ENCODE measurements at regions not wholly inside any gene's neighbourhood (a gene's known extent, or its start where the extent isn't known, plus 50 kb on each side); places are given as distances from the start of the nearest gene placed in this dataset.

DNA sequence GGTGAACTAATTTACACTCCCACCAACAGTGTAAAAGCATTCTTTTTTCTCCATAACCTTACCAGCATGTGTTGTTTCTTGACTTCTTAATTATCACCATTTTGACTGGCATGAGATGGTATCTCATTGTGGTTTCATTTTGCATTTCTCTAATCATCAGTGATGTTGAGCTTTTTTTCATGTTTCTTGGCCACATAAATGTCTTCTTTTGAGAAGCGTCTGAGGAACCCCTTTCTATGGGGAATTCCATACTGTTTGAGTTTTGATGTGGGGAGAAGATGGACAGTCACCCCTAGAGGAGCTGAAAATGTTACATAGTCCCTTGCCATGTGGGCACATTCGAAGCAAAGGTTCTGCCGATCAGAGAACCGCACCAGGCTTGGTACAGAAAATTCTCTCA lies 207.0 kb upstream of the SLC30A5 start:
- ChIA-PET POLR2A (no interaction called here), CTCF (no interaction called here)
- Histone ChIP-seq H3K9me3 (ENCODE audit: control insufficient read depth, insufficient read depth, low read depth, low read length) (no peaks in the 10 kb centered on the region), H3K36me3 (ENCODE audit: control insufficient read depth, insufficient read depth, low read length) (no peaks in the 10 kb centered on the region), H3K27ac (ENCODE audit: low read length) (no peak overlapping the region), H3K27me3 (ENCODE audit: control insufficient read depth, insufficient read depth, low read length) (no peaks in the 10 kb centered on the region), H3K4me3 (ENCODE audit: low read depth in 2 of 2, low read length in 2 of 2) (no peak overlapping the region), H3K4me1 (ENCODE audit: control insufficient read depth, insufficient read depth, low read length) (no peaks in the 10 kb centered on the region)
- DNase-seq (ENCODE audit: low read depth, low spot score) (no peak), ATAC-seq (no peak)
- intact Hi-C loops (cut with micrococcal nuclease; ENCODE audit: unreplicated experiment) (no loop called here), in situ Hi-C loops (cut with HindIII; ENCODE audit: low pct_unique_long_range_greater_than_20kb, low sequenced_read_pairs) (no loop called here)
- TF ChIP-seq POLR2AphosphoS5 (IDR thresholded peaks at IDR 0.05; ENCODE audit: low read depth, low read length) (no peak), TCF7L2 (IDR thresholded peaks at IDR 0.05; ENCODE audit: low read depth, low read length) (no peak), SIN3A (IDR thresholded peaks at IDR 0.05; ENCODE audit: borderline replicate concordance, insufficient read depth, low read depth, low read length) (no peak)
- TF ChIP-seq, protein P1, sequence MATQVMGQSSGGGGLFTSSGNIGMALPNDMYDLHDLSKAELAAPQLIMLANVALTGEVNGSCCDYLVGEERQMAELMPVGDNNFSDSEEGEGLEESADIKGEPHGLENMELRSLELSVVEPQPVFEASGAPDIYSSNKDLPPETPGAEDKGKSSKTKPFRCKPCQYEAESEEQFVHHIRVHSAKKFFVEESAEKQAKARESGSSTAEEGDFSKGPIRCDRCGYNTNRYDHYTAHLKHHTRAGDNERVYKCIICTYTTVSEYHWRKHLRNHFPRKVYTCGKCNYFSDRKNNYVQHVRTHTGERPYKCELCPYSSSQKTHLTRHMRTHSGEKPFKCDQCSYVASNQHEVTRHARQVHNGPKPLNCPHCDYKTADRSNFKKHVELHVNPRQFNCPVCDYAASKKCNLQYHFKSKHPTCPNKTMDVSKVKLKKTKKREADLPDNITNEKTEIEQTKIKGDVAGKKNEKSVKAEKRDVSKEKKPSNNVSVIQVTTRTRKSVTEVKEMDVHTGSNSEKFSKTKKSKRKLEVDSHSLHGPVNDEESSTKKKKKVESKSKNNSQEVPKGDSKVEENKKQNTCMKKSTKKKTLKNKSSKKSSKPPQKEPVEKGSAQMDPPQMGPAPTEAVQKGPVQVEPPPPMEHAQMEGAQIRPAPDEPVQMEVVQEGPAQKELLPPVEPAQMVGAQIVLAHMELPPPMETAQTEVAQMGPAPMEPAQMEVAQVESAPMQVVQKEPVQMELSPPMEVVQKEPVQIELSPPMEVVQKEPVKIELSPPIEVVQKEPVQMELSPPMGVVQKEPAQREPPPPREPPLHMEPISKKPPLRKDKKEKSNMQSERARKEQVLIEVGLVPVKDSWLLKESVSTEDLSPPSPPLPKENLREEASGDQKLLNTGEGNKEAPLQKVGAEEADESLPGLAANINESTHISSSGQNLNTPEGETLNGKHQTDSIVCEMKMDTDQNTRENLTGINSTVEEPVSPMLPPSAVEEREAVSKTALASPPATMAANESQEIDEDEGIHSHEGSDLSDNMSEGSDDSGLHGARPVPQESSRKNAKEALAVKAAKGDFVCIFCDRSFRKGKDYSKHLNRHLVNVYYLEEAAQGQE (IDR thresholded peaks at IDR 0.05; ENCODE audit: insufficient read depth in 1 of 2, low read depth in 2 of 2, low read length in 1 of 2), result no peak
- TF ChIP-seq, protein P2, sequence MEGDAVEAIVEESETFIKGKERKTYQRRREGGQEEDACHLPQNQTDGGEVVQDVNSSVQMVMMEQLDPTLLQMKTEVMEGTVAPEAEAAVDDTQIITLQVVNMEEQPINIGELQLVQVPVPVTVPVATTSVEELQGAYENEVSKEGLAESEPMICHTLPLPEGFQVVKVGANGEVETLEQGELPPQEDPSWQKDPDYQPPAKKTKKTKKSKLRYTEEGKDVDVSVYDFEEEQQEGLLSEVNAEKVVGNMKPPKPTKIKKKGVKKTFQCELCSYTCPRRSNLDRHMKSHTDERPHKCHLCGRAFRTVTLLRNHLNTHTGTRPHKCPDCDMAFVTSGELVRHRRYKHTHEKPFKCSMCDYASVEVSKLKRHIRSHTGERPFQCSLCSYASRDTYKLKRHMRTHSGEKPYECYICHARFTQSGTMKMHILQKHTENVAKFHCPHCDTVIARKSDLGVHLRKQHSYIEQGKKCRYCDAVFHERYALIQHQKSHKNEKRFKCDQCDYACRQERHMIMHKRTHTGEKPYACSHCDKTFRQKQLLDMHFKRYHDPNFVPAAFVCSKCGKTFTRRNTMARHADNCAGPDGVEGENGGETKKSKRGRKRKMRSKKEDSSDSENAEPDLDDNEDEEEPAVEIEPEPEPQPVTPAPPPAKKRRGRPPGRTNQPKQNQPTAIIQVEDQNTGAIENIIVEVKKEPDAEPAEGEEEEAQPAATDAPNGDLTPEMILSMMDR (IDR thresholded peaks at IDR 0.05), result no peak
- no TSS peak for BruUV-seq (replicated peaks)

DNA sequence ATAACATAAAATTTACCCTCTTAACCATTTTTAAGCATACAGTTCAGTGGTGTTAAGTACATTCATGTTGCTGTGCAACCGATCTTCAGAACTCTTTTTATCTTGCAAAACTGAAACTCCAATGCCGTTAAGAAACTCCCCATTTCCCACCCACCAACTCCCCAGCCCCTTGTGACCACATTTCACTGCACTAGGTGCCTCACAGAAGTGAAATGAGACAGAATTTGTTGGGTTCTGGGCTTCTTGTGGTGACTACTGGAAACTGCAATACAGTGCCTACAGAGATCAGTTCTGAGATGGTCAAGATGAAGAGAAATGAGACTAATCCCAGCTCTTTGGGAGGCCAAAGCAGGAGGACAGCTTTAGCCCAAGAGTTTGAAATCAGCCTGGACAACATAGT lies 202.1 kb upstream of the SLC30A5 start:
- no peaks in the 10 kb centered on the region for H3K9me3 ChIP-seq (ENCODE audit: control insufficient read depth, insufficient read depth, low read depth, low read length)
- no peak overlapping the region for H3K27ac ChIP-seq (ENCODE audit: low read length)
- no peaks in the 10 kb centered on the region for H3K4me1 ChIP-seq (ENCODE audit: control insufficient read depth, insufficient read depth, low read length)
- POLR2A ChIA-PET, result no interaction called here
- H3K27me3 ChIP-seq (ENCODE audit: control insufficient read depth, insufficient read depth, low read length), result no peaks in the 10 kb centered on the region
- H3K36me3 ChIP-seq (ENCODE audit: control insufficient read depth, insufficient read depth, low read length), result no peaks in the 10 kb centered on the region
- TF ChIP-seq, protein P1 (IDR thresholded peaks at IDR 0.05; ENCODE audit: insufficient read depth in 1 of 2, low read depth in 2 of 2, low read length in 1 of 2), result no peak
- TF ChIP-seq, protein P2 (IDR thresholded peaks at IDR 0.05), result no peak
- no peak for TF ChIP-seq POLR2AphosphoS5 (IDR thresholded peaks at IDR 0.05; ENCODE audit: low read depth, low read length)
- TF ChIP-seq SIN3A (IDR thresholded peaks at IDR 0.05; ENCODE audit: borderline replicate concordance, insufficient read depth, low read depth, low read length), result no peak
- ATAC-seq (no peak), DNase-seq (ENCODE audit: low read depth, low spot score) (no peak)
- no peak overlapping the region for H3K4me3 ChIP-seq (ENCODE audit: low read depth in 2 of 2, low read length in 2 of 2)
- in situ Hi-C loops (cut with HindIII; ENCODE audit: low pct_unique_long_range_greater_than_20kb, low sequenced_read_pairs) (no loop called here), intact Hi-C loops (cut with micrococcal nuclease; ENCODE audit: unreplicated experiment) (no loop called here)
- no TSS peak for BruUV-seq (replicated peaks)
- CTCF ChIA-PET, result no interaction called here
